ENCODE measurements at regions not wholly inside any gene's neighbourhood (a gene's known extent, or its start where the extent isn't known, plus 50 kb on each side); places are given as distances from the start of the nearest gene placed in this dataset.
"Not testable (repeated sequence)": the region's sequence is repeated elsewhere in the genome, so short reads cannot be mapped to it uniquely, and the experiment has no call there.

DNA sequence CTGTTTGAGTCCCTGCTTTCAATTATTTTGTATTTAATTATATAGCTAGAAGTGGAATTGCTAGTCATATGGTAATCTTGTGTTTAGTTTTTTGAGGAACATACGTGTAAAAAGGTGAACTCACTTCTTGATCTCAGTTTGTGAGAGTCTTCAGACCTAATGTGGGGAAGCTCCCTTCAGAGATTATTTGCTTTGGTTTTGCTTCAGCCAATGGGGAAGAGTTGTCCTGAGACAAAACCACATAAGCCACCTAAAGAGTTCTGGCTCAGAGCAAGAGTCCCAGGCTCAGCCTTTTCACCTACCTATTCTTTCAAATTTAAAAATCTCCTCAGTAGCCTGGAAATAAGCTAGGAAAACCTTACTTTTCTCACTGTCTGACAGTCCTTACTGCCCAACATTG, 138.4 kb downstream of the UCK2 start:
- DNase-seq (ENCODE audit: low spot score) = no peak

DNA sequence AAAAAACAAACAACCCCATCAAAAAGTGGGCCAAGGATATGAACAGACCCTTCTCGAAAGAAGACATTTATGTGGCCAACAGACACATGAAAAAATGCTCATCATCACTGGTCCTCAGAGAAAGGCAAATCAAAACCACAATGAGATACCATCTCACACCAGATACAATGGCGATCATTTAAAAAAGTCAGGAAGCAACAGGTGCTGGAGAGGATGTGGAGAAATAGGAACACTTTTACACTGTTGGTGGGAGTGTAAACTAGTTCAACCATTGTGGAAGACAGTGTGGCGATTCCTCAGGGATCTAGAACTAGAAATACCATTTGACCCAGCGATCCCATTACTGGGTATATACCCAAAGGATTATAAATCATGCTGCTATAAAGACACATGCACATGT, 142.0 kb downstream of the UCK2 start:
- DNase-seq (ENCODE audit: low spot score) = not testable (repeated sequence)

DNA sequence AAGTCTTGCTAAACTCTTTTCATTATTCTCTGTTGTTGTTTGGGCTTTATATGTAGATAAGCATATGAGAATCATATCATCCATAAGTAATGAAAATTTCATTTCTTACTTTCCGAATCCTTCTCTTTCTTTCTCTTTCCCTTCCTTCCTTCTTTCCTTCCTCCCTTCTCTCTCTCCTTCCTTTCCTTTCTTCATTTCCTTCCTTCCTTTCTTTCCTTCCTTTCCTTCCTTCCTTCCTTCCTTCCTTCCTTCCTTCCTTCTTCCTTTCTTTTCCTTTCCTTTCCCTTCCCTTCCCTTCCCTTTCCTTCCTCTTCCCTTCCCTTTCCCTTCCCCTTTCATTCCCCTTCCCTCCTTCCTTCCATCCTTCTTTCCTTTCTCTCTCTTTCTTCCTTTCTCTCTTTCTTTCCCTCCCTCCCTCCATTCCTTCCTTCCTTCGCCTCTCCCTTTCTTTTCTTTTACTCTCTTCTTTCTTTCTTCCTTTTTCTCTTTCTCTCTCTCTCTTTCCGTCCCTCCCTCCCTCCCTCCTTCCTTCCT, 147.3 kb downstream of the UCK2 start:
- DNase-seq (ENCODE audit: low spot score) = no peak

DNA sequence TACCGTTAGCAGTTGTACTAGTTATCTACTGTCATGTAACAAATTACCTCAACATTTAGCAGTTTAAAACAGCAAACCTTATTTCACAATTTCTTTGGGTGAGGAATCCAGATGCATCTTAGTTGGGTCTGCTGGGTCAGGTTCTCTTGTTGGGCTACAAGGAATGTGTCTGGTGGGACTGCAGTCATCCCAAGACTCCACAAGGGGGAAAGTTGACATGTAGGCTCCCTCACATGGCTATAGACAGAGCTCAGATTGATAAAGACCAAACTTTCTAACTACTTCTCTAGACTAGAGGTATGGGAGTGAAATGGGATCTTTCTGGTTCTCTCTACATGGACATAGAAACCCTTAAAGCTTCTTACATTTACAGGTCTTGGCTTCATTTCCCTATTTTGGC, 160.9 kb downstream of the UCK2 start:
- DNase-seq (ENCODE audit: low spot score) = no peak

DNA sequence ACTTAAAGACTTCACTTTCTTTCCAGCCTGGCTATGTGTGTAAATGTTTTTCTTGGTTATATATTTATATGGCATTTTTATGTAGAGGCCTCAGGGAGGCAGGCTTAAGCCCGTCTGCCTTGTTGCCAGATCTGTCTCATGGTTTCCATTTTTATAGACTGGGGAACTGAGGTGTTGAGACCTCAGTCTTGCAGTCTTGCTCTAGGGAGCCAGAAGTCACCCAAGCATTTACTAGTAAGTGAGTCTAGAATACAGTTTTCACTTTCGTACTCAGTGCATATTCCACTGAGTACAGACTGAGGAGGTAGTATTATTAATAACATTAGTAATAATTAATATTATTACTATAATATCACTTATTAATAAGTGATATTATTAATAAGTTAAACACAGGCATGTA, 161.4 kb downstream of the UCK2 start:
- DNase-seq (ENCODE audit: low spot score) = no peak

DNA sequence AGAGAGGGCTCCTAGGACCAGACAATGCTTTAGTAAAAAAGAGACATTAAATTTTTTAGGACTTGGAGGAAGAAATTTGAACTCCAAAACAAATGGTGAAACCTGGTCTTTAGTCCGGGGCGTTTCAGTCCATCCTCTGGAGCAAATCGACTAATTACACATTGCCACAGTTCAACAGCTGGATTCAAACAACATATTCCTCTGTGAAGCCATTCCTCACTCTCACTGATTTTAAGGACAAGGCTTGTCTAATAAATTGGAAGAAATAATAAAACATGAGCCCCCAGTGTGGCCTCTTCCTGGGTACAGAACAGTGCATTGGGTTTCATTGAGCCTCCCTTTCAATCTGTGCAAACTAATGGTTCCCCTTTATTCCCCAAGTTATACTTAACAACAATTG, 165.1 kb downstream of the UCK2 start:
- no peak for DNase-seq (ENCODE audit: low spot score)

DNA sequence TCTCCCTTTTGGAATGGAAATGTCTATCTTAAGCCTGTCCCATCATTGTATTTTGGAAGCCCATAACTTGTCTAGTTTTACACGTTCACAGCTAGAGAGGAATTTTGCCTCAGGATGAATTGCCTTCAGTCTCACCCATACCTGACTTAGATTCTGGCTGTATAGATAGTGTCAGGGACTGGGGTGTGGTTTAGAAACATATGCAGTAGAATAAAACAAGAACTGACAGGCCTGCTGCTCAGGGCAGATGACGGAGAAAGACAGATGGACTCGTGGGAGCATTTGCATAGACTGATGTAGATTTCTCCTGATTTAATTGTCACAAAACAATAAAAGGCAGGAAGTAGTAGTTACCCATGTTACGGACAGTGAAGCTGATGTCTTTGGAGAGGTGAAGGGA, 166.7 kb downstream of the UCK2 start:
- peak; percentile 35 for DNase-seq (ENCODE audit: low spot score)

DNA sequence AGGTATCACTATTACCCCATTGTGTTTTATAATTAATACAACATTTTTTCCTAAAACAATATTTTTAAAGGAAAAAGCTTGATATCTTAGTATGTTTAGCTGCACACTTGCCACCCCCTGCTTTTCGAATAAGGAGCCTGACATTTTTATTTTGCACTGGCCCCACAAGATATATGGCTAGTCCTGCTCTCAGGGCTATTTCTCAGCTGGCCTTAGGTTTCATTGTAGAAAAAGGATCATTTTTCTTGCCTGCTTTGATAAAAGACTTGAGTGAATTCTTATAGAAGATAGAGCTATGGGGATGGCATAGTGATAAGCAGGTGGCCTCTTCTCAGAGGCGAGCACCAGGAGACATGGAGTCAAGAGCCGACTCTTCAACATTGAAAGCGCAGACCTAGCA, 167.0 kb downstream of the FAM78B start:
- no peak for DNase-seq (ENCODE audit: low spot score)

DNA sequence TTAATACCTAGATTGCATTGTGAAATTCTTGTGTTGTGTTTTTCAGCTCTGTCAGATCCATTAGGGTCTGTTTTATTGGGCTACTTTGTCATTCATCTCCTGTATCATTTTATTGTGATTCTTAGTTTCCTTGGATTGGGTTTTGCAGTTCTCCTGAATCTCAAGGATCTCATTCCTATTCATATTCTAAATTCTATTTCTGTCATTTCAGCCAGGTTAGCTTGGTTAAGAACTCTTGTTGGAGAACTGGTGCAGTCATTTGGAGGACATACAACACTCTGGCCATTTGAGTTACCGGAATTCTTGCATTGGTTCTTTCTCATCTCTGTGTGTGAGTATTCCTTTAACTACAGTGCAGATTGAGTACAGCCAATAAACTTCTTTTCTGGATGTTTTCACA, 159.6 kb downstream of the FAM78B start:
- no peak for DNase-seq (ENCODE audit: low spot score)

DNA sequence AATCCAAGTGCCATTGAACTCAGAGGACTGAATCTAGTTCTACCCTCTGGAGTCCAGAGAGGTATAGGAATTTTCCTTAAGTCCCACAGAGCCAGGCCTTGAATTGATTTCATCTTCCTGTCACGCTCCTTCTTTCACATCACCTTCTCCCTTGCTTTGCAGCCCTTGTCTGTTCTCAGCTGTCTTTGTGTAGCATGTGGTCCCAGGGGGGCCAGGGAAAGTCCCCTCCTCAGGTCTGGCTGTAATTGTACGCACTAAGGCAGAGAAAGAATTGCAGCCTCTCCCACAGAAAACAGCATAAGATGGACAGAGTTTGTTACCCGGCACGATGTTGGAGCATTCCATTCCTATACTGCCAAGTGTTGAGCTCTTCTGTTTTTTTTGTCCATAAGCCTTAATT, 153.6 kb downstream of the FAM78B start:
- DNase-seq (ENCODE audit: low spot score) = no peak

DNA sequence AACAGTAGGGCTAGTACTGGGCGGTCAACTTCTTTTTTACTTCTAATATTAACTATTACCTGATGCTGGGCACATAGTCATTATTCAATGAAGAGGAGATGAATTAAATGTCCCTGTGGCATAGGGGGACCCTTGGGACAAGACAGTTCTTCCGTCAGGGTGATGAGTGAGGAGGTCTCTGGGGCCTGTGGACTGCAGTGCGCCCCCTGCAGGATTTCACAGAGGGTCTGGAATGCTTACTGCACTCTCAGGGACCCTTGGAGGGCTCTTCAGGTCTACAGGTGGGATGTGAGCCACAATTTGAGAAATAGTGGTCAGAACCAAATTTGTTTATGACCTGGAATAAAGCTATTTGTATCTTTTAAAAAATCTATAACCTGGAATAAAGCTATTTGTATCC, 149.4 kb downstream of the FAM78B start:
- DNase-seq (ENCODE audit: low spot score) = no peak
